ENCODE measurements at regions not wholly inside any gene's neighbourhood (a gene's known extent, or its start where the extent isn't known, plus 50 kb on each side); places are given as distances from the start of the nearest gene placed in this dataset.

GRCh38 chr1:187877220-187877619 lies 1048.5 kb downstream of the PLA2G4A start:
- intact Hi-C loops (cut with DNase I): no loop called here
- DNase-seq (ENCODE audit: missing footprints) (no peak), ATAC-seq (no peak)

- DNase-seq (ENCODE audit: missing footprints) (no peak), ATAC-seq (no peak)
- intact Hi-C loops (cut with DNase I): no loop called here
Observed at GRCh38 chr1:187878883-187879282, 1050.1 kb downstream of the PLA2G4A start.

- ATAC-seq (no peak), DNase-seq (ENCODE audit: missing footprints) (no peak)
- intact Hi-C loops (cut with DNase I): no loop called here
Observed at GRCh38 chr1:187883356-187883755, 1054.6 kb downstream of the PLA2G4A start.

GRCh38 chr1:187891993-187892682 lies 1063.4 kb downstream of the PLA2G4A start:
- intact Hi-C loops (cut with DNase I): no loop called here
- no peak for DNase-seq (ENCODE audit: missing footprints)
- no peak for ATAC-seq

GRCh38 chr1:187892683-187893039 lies 1063.9 kb downstream of the PLA2G4A start:
- intact Hi-C loops (cut with DNase I): no loop called here
- ATAC-seq (no peak), DNase-seq (ENCODE audit: missing footprints) (no peak)

GRCh38 chr1:187893471-187893870 lies 1064.7 kb downstream of the PLA2G4A start:
- ATAC-seq: no peak
- intact Hi-C loops (cut with DNase I): no loop called here
- no peak for DNase-seq (ENCODE audit: missing footprints)

GRCh38 chr1:187894349-187894748 lies 1065.6 kb downstream of the PLA2G4A start:
- ATAC-seq: no peak
- DNase-seq (ENCODE audit: missing footprints): no peak
- intact Hi-C loops (cut with DNase I): no loop called here

GRCh38 chr1:187903223-187903622 lies 1074.5 kb downstream of the PLA2G4A start:
- ATAC-seq (no peak), DNase-seq (ENCODE audit: missing footprints) (no peak)
- intact Hi-C loops (cut with DNase I): no loop called here

GRCh38 chr1:187909382-187909781 lies 1080.6 kb downstream of the PLA2G4A start:
- DNase-seq (ENCODE audit: missing footprints) (no peak), ATAC-seq (no peak)
- intact Hi-C loops (cut with DNase I): no loop called here

- no peak for DNase-seq (ENCODE audit: missing footprints)
- ATAC-seq: no peak
- intact Hi-C loops (cut with DNase I): no loop called here
Observed at GRCh38 chr1:187911820-187912219, 1083.1 kb downstream of the PLA2G4A start.

GRCh38 chr1:187920976-187921375 lies 1092.2 kb downstream of the PLA2G4A start:
- intact Hi-C loops (cut with DNase I): no loop called here

GRCh38 chr1:187921426-187921825 lies 1092.7 kb downstream of the PLA2G4A start:
- intact Hi-C loops (cut with DNase I): no loop called here
- ATAC-seq (no peak), DNase-seq (ENCODE audit: missing footprints) (no peak)

More at GRCh38 chr1:187920976-187921375, 1092.2 kb downstream of the PLA2G4A start:
- DNase-seq (ENCODE audit: missing footprints): no peak
- no peak for ATAC-seq

GRCh38 chr1:187922255-187922654 lies 1093.5 kb downstream of the PLA2G4A start:
- DNase-seq (ENCODE audit: missing footprints) (no peak), ATAC-seq (no peak)
- intact Hi-C loops (cut with DNase I): no loop called here

- intact Hi-C loops (cut with DNase I): no loop called here
- no peak for DNase-seq (ENCODE audit: missing footprints)
- no peak for ATAC-seq
Observed at GRCh38 chr1:187924252-187924651, 1095.5 kb downstream of the PLA2G4A start.

GRCh38 chr1:187928288-187928687 lies 1099.5 kb downstream of the PLA2G4A start:
- no peak for DNase-seq (ENCODE audit: missing footprints)
- no peak for ATAC-seq
- intact Hi-C loops (cut with DNase I): no loop called here

GRCh38 chr1:187928696-187929095 lies 1099.9 kb downstream of the PLA2G4A start:
- no peak for DNase-seq (ENCODE audit: missing footprints)
- intact Hi-C loops (cut with DNase I): no loop called here
- no peak for ATAC-seq

GRCh38 chr1:187931776-187932175 lies 1103.0 kb downstream of the PLA2G4A start:
- no peak for DNase-seq (ENCODE audit: missing footprints)
- no peak for ATAC-seq
- intact Hi-C loops (cut with DNase I): no loop called here

- ATAC-seq (no peak), DNase-seq (ENCODE audit: missing footprints) (no peak)
- intact Hi-C loops (cut with DNase I): no loop called here
Observed at GRCh38 chr1:187933562-187934419, 1105.0 kb downstream of the PLA2G4A start.

GRCh38 chr1:187936667-187937066 lies 1107.9 kb downstream of the PLA2G4A start:
- intact Hi-C loops (cut with DNase I): no loop called here
- no peak for DNase-seq (ENCODE audit: missing footprints)
- ATAC-seq: no peak

GRCh38 chr1:187938092-187938491 lies 1109.3 kb downstream of the PLA2G4A start:
- intact Hi-C loops (cut with DNase I): no loop called here
- no peak for DNase-seq (ENCODE audit: missing footprints)
- no peak for ATAC-seq
